ENCODE measurements at regions not wholly inside any gene's neighbourhood (a gene's known extent, or its start where the extent isn't known, plus 50 kb on each side); places are given as distances from the start of the nearest gene placed in this dataset.

DNA sequence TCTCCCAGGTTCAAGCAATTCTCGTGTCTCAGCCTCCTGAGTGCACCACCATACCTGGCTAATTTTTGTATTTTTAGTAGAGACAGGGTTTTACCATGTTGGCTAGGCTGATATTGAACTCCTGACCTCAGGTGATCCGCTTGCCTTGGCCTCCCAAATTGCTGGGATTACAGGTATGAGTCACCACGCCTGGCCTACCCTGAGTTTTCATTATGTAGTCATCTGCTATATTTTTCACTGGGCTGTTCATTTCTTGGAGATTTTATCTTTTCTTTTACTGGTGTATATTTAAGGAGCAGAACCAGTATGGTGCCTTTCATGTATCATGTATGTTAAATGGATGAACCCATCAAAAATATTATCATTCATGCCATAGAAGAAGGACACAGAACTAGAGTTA lies 377.0 kb upstream of the ACTBL2 start:
- TF ChIP-seq, protein P1, sequence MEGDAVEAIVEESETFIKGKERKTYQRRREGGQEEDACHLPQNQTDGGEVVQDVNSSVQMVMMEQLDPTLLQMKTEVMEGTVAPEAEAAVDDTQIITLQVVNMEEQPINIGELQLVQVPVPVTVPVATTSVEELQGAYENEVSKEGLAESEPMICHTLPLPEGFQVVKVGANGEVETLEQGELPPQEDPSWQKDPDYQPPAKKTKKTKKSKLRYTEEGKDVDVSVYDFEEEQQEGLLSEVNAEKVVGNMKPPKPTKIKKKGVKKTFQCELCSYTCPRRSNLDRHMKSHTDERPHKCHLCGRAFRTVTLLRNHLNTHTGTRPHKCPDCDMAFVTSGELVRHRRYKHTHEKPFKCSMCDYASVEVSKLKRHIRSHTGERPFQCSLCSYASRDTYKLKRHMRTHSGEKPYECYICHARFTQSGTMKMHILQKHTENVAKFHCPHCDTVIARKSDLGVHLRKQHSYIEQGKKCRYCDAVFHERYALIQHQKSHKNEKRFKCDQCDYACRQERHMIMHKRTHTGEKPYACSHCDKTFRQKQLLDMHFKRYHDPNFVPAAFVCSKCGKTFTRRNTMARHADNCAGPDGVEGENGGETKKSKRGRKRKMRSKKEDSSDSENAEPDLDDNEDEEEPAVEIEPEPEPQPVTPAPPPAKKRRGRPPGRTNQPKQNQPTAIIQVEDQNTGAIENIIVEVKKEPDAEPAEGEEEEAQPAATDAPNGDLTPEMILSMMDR (IDR thresholded peaks at IDR 0.05) = no peak
- no peak for TF ChIP-seq EZH2 (IDR thresholded peaks at IDR 0.05; ENCODE audit: borderline replicate concordance, insufficient read depth, low read depth, low read length, poor library complexity, severe bottlenecking)
